HG03097 (cell line): ENCODE measurements at regions not wholly inside any gene's neighbourhood (a gene's known extent, or its start where the extent isn't known, plus 50 kb on each side); places are given as distances from the start of the nearest gene placed in this dataset.
"Not testable (repeated sequence)": the region's sequence is repeated elsewhere in the genome, so short reads cannot be mapped to it uniquely, and the experiment has no call there.

Experiments used
- ATAC-seq: cut with Tn5 transposase; IDR thresholded peaks from one replicate; pipeline ENCODE4 v1.9.1; 2021; ENCODE audit not compliant: unreplicated experiment, low FRiP score

GRCh38 chr1:215022204-215022603 is 60.3 kb upstream of the KCNK2 start:
- no peak for ATAC-seq

- no peak for ATAC-seq
Measured at GRCh38 chr1:215022741-215023141, 59.8 kb upstream of the KCNK2 start.

GRCh38 chr1:215023155-215023832 is 59.2 kb upstream of the KCNK2 start:
- ATAC-seq: no peak

- no peak for ATAC-seq
Measured at GRCh38 chr1:215028954-215029353, 53.6 kb upstream of the KCNK2 start.

GRCh38 chr1:215030581-215030980 is 52.0 kb upstream of the KCNK2 start:
- ATAC-seq: not testable (repeated sequence)

GRCh38 chr1:215031392-215031791 is 51.1 kb upstream of the KCNK2 start:
- ATAC-seq: no peak
